ENCODE measurements at regions not wholly inside any gene's neighbourhood (a gene's known extent, or its start where the extent isn't known, plus 50 kb on each side); places are given as distances from the start of the nearest gene placed in this dataset.

DNA sequence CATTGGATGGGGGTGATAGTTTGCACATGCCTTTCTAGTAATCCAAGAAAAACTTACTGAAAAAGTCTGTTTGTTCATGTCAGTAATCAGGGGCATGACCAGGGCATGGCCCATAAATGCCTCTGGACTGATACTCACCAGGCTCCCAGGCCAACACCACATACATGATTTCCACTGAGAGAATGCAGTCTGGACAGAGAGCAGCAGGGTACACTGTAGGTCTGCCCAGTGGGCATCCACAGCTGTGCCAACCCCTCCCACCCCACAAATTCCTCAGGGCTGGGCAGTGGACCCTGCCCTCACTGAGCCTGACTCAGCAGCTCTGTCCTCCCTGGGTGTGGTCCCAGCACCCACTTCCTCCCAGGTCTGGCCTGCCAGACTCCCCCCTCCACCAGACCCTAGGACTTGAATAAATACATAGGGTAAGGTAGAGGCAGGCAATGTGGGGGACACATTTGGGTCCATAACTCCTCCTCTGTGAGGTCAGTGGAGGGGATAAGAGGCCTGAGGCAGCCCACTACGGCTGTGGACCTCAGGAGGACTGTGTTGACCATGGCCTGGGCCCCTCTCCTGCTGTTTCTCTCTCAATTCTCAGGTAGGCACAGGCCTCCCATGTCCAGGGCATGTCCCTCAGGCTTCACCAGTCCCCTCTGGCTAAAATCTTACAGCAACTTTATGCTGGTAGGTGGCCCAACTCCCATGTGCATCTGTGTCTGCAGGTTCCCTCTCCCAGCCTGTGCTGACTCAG lies 92.2 kb upstream of the TOP3B start:
- no peak for DNase-seq

DNA sequence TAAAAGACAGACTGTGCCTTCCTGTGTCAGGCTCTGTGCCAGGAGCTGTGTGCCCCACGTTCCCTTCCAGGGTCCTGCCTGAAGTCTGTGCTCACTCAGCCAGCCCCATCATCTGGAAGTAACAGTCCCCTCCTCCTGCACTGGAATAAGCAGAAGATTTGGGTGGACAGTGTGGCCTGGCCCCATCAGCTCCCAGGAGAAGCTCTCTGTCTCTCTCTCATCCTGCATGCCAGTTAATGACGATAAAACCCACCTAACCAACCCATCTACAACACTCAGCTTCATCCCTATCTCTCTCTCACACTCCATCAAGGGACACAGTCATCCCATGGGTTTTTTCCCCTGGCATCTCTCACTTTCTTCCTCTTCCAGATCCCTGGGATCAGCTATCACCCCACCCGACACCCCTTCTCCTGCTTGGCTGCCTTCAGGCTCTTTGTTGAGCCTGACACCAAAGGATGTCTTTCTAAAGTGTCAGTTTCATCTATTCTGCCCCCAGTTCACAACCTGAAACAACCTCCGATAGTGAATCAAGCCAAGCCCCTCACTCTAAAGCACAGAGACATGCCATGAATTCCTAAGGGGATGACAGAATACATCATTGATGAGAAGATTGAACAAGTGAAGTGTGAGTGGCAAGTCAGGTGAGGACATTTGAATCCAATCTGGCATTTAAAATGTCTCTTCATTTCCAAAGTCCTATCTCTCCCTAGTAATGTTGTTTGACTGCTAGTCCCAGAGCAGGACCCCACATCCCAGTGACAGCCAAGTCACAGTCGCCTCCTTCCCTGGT lies 91.4 kb upstream of the TOP3B start:
- no peak for DNase-seq

- no peak for DNase-seq
These were observed 89.7 kb upstream of the TOP3B start for GRCh38 chr22:22072169-22072836.

DNA sequence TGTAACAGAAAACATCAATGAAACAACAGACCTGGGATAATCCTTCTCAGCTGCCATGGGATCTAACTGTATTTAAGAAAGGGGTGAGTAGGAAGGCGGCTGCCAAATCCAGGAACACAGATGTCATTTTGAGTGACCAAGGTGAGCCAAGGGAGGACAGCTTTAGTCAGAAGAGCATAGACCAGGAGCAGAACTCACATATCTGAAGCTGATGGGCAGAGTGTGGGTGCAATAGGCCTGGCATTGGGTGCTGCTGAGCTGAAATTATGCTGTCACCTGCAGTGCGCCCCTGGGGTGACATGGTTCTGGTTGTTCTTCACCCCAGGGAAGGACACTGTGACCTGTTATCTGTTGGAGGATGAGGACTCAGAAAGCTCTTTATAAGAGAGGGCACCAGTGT lies 88.9 kb upstream of the TOP3B start:
- no peak for DNase-seq

GRCh38 chr22:22070371-22070824 lies 87.8 kb upstream of the TOP3B start:
- DNase-seq = no peak

DNA sequence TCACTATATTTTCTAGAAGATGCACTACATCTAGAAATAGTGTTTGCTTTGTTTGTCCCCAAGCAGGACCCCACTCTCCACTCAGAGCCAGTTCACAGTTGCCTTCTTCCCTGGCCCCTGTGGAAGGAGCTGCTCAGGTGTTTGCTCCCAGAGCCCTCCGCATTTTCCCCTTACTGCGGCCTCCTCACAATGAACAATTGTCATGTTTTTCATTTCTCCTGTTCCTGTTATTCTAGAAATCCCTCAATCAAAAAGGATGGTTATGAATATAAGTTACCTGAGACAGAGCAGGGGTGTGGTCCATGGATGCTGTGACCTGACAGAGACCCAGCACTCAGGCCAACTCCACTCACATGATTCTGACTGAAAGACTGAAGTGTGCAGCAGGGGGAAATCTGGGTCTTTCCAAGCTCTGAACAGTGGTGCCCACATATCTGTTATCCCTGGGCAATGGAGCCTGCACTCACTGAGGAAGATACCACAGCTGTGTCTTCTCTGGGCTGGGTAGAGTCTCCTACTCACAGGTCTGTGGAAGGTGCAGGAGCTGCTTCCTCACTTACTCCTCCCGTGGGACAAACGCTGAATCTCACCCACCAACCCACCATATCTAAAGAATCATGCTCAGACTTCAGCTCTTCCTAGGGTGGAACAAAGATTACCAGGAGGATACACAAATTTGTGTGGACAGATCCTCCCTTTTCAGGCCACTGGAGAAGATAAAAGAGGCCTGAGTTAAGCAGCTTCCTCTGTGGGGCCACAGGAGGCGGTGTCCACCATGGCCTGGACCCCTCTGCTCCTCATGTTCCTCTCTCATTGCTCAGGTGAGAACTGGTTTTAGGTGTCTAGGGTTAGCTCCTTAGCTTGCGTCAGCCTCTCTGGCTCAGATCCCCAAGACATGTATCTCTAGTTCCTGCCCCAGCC lies 87.1 kb upstream of the TOP3B start:
- no peak for DNase-seq

- no peak for DNase-seq
These were observed 86.1 kb upstream of the TOP3B start for GRCh38 chr22:22068657-22069056.

- DNase-seq = no peak
These were observed 85.4 kb upstream of the TOP3B start for GRCh38 chr22:22068025-22068424.

DNA sequence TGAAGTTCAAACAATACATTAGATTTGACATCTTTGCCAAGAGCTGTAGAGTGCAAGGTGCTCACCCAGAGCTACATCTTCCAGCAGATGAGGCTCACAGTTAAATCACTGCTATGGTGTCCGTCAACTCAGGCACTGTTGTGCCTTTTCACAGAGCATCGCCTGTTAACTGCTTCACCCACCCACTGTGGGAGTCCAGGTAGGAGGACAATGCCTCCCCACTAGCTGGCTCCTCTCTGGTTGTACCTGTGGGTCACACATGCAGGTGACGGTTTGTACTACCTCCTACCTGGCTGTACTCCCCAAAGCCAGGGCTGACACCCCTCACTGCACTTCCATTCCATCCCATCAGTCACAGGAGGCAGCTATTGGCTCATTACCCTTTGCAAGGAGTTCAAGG lies 84.6 kb upstream of the TOP3B start:
- no peak for DNase-seq

DNA sequence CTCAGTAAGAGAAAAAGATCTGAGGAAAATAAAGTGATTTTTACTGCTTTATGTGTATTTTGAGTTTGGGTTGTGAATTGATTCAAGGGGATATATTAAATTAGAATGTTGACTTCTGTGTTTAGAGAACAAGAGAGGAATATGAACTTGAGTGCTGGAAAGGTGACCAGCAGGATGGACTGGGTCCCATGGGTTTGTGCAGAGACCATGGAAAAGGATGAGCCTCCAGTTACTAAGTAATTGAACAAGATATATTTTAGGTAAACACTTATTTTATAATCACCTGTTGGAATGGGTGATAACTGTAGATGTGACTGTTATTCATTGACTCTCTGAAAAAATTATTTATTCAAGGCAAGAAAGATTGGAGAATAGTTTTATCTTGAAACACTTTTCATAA lies 82.0 kb upstream of the TOP3B start:
- no peak for DNase-seq

DNA sequence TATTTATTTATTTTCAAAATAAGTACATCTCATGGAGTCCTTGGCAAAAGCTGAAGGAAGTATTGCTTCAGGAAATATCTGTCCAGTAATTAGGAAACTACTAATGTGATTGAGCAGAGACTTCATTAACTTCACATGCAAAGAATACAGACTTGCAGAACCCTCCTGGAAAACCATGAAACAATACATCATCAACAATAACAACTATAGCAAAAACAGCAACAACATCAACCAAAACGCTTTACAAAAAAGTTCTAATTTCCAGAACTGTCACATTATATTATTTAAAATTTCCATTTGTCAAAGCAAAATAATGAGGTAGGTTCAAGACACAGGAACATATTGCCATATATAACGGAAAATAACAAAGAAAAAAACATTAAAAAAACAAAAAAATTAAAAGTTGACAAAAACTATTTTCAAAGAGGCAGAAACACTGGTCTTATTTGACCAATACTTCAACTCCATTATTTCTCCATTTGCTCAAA lies 79.8 kb upstream of the TOP3B start:
- no peak for DNase-seq

GRCh38 chr22:22061085-22062077 lies 78.8 kb upstream of the TOP3B start:
- no peak for DNase-seq

GRCh38 chr22:22060200-22061084 lies 77.9 kb upstream of the TOP3B start:
- DNase-seq = no peak

- DNase-seq = no peak
These were observed 76.9 kb upstream of the TOP3B start for GRCh38 chr22:22059291-22060002.

DNA sequence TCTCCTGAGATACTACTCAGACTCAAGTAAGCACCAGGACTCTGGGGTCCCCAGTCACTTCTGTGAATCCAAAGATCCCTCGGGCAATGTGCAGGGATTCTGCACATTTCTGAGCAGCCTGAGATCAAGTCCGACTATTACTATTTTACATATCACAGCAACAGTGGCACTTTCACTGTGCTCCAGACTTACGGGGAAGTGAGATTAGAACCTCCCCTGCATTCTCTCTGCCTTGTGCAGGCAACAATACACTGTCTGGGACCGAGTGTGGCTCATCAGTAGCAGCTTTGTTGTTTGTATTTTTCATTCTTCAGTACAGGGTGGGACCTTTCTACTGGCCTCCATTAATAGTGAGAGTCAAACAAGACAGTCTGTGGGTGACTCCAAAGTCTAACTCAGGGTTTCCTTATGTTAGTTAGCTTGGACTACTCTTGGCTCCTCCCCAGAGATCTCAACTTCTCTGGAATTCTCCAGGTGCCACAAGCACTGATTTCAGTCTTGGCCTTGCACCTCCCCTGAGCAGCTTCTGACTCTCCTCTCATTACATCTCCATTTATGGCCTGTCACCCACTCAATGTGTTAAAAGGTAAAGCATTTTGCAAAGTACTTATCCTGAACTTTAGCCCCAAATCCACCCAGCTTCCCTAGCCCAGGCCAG lies 76.2 kb upstream of the TOP3B start:
- DNase-seq = no peak

DNA sequence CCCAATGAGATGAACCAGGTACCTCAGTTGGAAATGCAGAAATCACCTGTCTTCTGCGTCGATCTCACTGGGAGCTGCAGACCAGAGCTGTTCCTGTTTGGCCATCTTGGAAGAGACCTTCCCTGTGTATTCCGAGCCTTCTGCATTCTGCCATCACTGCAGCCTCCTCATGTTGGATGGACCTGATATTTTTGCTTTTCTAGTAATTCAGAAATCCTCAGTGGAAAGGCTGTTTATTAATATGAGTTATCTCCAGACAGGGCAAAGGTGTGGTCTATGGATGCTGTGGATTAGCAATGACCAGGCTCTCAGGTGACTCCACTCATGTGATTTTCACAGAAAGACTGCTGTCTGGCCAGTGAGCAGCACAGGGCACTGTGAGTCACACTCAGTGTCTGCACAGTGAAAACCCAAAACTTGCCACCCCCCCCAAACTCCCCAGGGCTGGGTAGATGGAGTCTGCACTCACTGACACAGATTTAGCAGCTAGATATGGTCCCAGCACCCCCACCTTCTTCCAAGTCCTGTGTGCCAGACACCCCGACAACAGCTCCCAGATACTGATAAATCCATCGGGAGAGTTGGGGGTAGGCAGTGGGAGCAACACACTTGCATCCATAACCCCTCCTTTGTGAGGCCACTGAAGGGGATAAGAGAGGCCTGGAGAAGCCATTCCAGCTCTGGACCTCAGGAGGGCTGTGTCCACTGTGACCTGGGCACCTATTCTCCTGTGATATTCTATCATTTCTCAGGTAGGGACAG lies 75.2 kb upstream of the TOP3B start:
- DNase-seq = no peak

- peak; percentile 50 for DNase-seq
These were observed 74.4 kb upstream of the TOP3B start for GRCh38 chr22:22056809-22057594.
